OCI-LY7 (cell line): ENCODE measurements at regions not wholly inside any gene's neighbourhood (a gene's known extent, or its start where the extent isn't known, plus 50 kb on each side); places are given as distances from the start of the nearest gene placed in this dataset.

ENCODE experiments used
- BruUV-seq: library from RNA; stranded (reverse); fragments of 400-500 nt; replicated peaks from 2 replicates; lab custom pipeline; 2021; lab: Mats Ljungman, UMichigan
- CTCF ChIA-PET: fragments of 300-600 bp; sonication (Branson Sonifier 250); formaldehyde crosslinking; loops from one replicate; lab custom pipeline; 2022; ENCODE audit warnings: antibody characterized with exemption; ENCODE audit not compliant: unreplicated experiment; lab: Charles Lee
- POLR2A ChIA-PET: fragments of 300-600 bp; sonication (Branson Sonifier 250); formaldehyde crosslinking; loops from one replicate; lab custom pipeline; 2022; ENCODE audit warnings: antibody characterized with exemption; lab: Charles Lee
- DNase-seq: peaks from one replicate; pipeline ENCODE4 v3.0.0-alpha.2; 2015; ENCODE audit warnings: low spot score
- H2AFZ ChIP-seq: fragments of 200-600 bp; sonication (generic), shearing (Covaris generic); 2 replicates; pipeline ENCODE4 v1.6.1; 2014; ENCODE audit warnings: mild to moderate bottlenecking, antibody characterized with exemption, low read length, moderate library complexity
- H3K27ac ChIP-seq: fragments of 200-600 bp; sonication (generic); 2 replicates; pipeline ENCODE4 v1.5.1; 2014; ENCODE audit warnings: mixed run types, low read depth, mild to moderate bottlenecking, moderate library complexity, low read length, inconsistent platforms; ENCODE audit not compliant: poor library complexity, severe bottlenecking
- H3K36me3 ChIP-seq: fragments of 200-600 bp; sonication (generic); 2 replicates; pipeline ENCODE4 v1.6.1; 2014; ENCODE audit warnings: mild to moderate bottlenecking, antibody characterized with exemption, low read length, moderate library complexity, mixed read lengths; ENCODE audit not compliant: insufficient read depth
- H3K4me1 ChIP-seq: fragments of 200-600 bp; sonication (generic); 2 replicates; pipeline ENCODE4 v1.5.1; 2014; ENCODE audit warnings: mild to moderate bottlenecking, low read length; ENCODE audit not compliant: insufficient read depth, poor library complexity, severe bottlenecking
- H3K4me2 ChIP-seq: fragments of 200-600 bp; sonication (generic); 2 replicates; pipeline ENCODE4 v1.6.1; 2014; ENCODE audit warnings: mild to moderate bottlenecking, low read length
- H3K4me3 ChIP-seq: fragments of 200-600 bp; sonication (generic); 2 replicates; pipeline ENCODE4 v1.5.1; 2014; ENCODE audit warnings: mild to moderate bottlenecking, low read depth, low read length; ENCODE audit not compliant: poor library complexity, severe bottlenecking
- H3K79me2 ChIP-seq: fragments of 200-600 bp; sonication (generic); 2 replicates; pipeline ENCODE4 v1.6.1; 2016; ENCODE audit warnings: low read depth, mild to moderate bottlenecking, low read length, moderate library complexity, mixed read lengths; ENCODE audit not compliant: insufficient read depth
- H3K9me2 ChIP-seq: fragments of 200-600 bp; sonication (generic); 2 replicates; pipeline ENCODE4 v1.6.1; 2016; ENCODE audit warnings: mild to moderate bottlenecking, low read length, mixed read lengths; ENCODE audit not compliant: insufficient read depth
- H3K9me3 ChIP-seq: fragments of 200-600 bp; sonication (generic); 2 replicates; pipeline ENCODE4 v1.6.1; 2014; ENCODE audit warnings: mild to moderate bottlenecking, mixed run types, low read length, mixed read lengths
- H4K20me1 ChIP-seq: fragments of 200-600 bp; sonication (generic); 2 replicates; pipeline ENCODE4 v1.6.1; 2014; ENCODE audit warnings: mild to moderate bottlenecking, antibody characterized with exemption, low read length, moderate library complexity, mixed read lengths; ENCODE audit not compliant: insufficient read depth
- EZH2phosphoT487 ChIP-seq: fragments of 200-600 bp; sonication (generic); IDR thresholded peaks from 2 replicates; pipeline ENCODE4 v1.6.1; 2018; ENCODE audit warnings: low read depth, borderline replicate concordance, mild to moderate bottlenecking, mixed run types, antibody characterized with exemption, low read length, moderate library complexity, mixed read lengths
- intact Hi-C: fragments of 100-400 bp; cut with micrococcal nuclease; formaldehyde crosslinking; loops from one replicate; pipeline ENCODE4 v1.10.0; 2022; ENCODE audit not compliant: unreplicated experiment
- TF ChIP-seq, protein P1 (sequence below): fragments of 200-600 bp; sonication (generic); conservative IDR thresholded peaks from 2 replicates; pipeline ENCODE4 v1.5.1; 2014; ENCODE audit warnings: mild to moderate bottlenecking, antibody characterized with exemption, low read length, moderate library complexity, mixed read lengths

DNA sequence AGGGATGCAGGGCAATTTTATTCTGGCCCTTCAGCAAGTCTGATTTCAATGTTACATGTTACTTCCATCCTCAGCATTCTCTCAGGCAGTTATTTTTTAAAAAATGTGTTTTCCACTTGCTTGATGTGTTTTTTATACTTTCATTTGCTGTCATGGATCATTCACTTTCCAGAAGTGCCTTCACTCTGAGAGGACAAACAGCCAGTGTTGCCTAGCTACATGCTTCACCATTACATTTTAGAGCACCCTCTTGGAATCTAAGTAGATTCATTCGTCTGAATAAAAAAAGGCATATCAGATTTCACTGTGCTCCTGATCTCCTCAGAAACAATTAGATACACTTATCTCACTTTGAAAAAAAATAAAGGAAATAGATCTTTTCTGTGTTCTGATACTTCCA is 93.6 kb upstream of the POU1F1 start:
- BruUV-seq = no TSS peak
- H4K20me1 ChIP-seq = no peaks in the 10 kb centered on the region
- ChIA-PET CTCF (no interaction called here), POLR2A (interaction anchor here (0.6 kb wide), 1 partner anchor 11 kb away, joined by 3 read pairs; no protein-coding TSS in a partner anchor)
- H3K27ac ChIP-seq = no peak overlapping the region
- TF ChIP-seq, protein P1, sequence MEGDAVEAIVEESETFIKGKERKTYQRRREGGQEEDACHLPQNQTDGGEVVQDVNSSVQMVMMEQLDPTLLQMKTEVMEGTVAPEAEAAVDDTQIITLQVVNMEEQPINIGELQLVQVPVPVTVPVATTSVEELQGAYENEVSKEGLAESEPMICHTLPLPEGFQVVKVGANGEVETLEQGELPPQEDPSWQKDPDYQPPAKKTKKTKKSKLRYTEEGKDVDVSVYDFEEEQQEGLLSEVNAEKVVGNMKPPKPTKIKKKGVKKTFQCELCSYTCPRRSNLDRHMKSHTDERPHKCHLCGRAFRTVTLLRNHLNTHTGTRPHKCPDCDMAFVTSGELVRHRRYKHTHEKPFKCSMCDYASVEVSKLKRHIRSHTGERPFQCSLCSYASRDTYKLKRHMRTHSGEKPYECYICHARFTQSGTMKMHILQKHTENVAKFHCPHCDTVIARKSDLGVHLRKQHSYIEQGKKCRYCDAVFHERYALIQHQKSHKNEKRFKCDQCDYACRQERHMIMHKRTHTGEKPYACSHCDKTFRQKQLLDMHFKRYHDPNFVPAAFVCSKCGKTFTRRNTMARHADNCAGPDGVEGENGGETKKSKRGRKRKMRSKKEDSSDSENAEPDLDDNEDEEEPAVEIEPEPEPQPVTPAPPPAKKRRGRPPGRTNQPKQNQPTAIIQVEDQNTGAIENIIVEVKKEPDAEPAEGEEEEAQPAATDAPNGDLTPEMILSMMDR = no peak
- no peak for TF ChIP-seq EZH2phosphoT487
- no peaks in the 10 kb centered on the region for H3K79me2 ChIP-seq
- H3K9me3 ChIP-seq = no peaks in the 10 kb centered on the region
- H2AFZ ChIP-seq = no peak overlapping the region
- no peak overlapping the region for H3K4me2 ChIP-seq
- intact Hi-C loops = no loop called here
- no peaks in the 10 kb centered on the region for H3K9me2 ChIP-seq
- DNase-seq = no peak
- no peaks in the 10 kb centered on the region for H3K36me3 ChIP-seq
- H3K4me1 ChIP-seq = no peaks in the 10 kb centered on the region
- H3K4me3 ChIP-seq = no peak overlapping the region

DNA sequence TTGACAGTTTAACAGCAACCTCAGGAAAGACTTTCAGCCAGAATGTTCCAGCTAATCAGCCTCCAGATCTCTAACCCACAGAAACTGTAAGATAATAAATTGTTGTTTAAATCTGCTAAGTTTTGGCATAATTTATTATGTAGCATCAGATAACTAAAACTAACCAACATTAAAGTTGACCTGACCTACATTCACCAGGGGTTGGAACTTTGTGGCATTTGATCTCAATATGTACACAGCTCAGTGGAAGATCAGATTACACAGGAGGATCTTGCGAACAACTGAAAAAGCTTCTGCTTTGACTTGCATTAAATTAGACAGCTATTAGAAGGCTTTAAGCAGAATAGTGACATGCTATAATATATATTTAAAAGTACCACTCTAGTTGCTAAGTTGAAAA is 91.4 kb upstream of the POU1F1 start:
- Histone ChIP-seq H3K4me3 (no peak overlapping the region), H3K9me2 (no peaks in the 10 kb centered on the region), H3K27ac (no peak overlapping the region), H3K4me2 (no peak overlapping the region), H3K79me2 (no peaks in the 10 kb centered on the region), H2AFZ (no peak overlapping the region), H3K9me3 (no peaks in the 10 kb centered on the region), H4K20me1 (no peaks in the 10 kb centered on the region), H3K4me1 (no peaks in the 10 kb centered on the region), H3K36me3 (no peaks in the 10 kb centered on the region)
- TF ChIP-seq EZH2phosphoT487 = no peak
- TF ChIP-seq, protein P1 = no peak
- POLR2A ChIA-PET = interaction anchor here (0.6 kb wide), 1 partner anchor 10 kb away, joined by 3 read pairs; no protein-coding TSS in a partner anchor
- BruUV-seq = no TSS peak
- no peak for DNase-seq
- CTCF ChIA-PET = no interaction called here
- intact Hi-C loops = no loop called here

DNA sequence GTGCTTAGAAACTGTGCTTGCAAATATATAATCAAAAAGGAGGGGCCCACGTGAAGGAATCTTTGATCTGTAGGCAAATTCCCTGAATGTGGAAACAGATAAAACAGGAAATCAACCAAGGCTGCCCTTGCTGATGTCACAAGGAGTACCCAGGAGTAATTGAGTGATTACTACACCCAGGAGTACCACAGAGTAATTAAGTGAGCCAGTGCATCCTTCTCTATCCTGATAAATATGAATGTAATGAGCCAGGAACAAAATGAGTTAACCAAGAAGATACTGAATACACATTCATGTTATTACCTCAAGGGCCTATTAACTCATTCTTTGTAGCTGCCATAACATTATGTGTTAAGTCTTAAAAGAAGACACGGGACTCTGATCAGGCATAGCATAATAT is 87.3 kb upstream of the POU1F1 start:
- H3K4me2 ChIP-seq = no peak overlapping the region
- no peak overlapping the region for H2AFZ ChIP-seq
- intact Hi-C loops = no loop called here
- no peak overlapping the region for H3K27ac ChIP-seq
- no peaks in the 10 kb centered on the region for H3K36me3 ChIP-seq
- DNase-seq = no peak
- no peaks in the 10 kb centered on the region for H3K9me2 ChIP-seq
- no peaks in the 10 kb centered on the region for H3K79me2 ChIP-seq
- BruUV-seq = no TSS peak
- TF ChIP-seq EZH2phosphoT487 = no peak
- TF ChIP-seq, protein P1 = no peak
- H3K4me3 ChIP-seq = no peak overlapping the region
- no peaks in the 10 kb centered on the region for H3K9me3 ChIP-seq
- peaks cover 12% of the 10 kb centered on the region for H3K4me1 ChIP-seq
- no peaks in the 10 kb centered on the region for H4K20me1 ChIP-seq
- CTCF ChIA-PET = interaction anchor here (0.5 kb wide), 1 partner anchor 169 kb away, joined by 4 read pairs; no protein-coding TSS in a partner anchor
- POLR2A ChIA-PET = no interaction called here
